Limb (tissue), 2 donors: ENCODE measurements at regions not wholly inside any gene's neighbourhood (a gene's known extent, or its start where the extent isn't known, plus 50 kb on each side); places are given as distances from the start of the nearest gene placed in this dataset.
"Not testable (repeated sequence)": the region's sequence is repeated elsewhere in the genome, so short reads cannot be mapped to it uniquely, and the experiment has no call there.

ENCODE experiments used
- DNase-seq, 2 donors: peaks; one replicate each; pipeline ENCODE4 v3.0.0-alpha.2; 2016; ENCODE audit errors: extremely low spot score in 2 of 2

GRCh38 chr2:40564184-40564583 is 112.3 kb upstream of the SLC8A1 start:
- no peak for DNase-seq

GRCh38 chr2:40579247-40579646 is 127.4 kb upstream of the SLC8A1 start:
- DNase-seq, result no peak

- DNase-seq, result no peak
Measured at GRCh38 chr2:40584432-40584831, 132.5 kb upstream of the SLC8A1 start.

GRCh38 chr2:40591774-40592173 is 139.9 kb upstream of the SLC8A1 start:
- no peak for DNase-seq

GRCh38 chr2:40592218-40592617 is 140.3 kb upstream of the SLC8A1 start:
- DNase-seq, result no peak

- DNase-seq, result no peak
Measured at GRCh38 chr2:40606862-40607261, 155.0 kb upstream of the SLC8A1 start.

- DNase-seq, result no peak
Measured at GRCh38 chr2:40611196-40611595, 159.3 kb upstream of the SLC8A1 start.

- DNase-seq, result no peak
Measured at GRCh38 chr2:40625849-40626248, 174.0 kb upstream of the SLC8A1 start.

GRCh38 chr2:40628556-40628955 is 176.7 kb upstream of the SLC8A1 start:
- DNase-seq, result no peak

GRCh38 chr2:40629768-40630434 is 178.0 kb upstream of the SLC8A1 start:
- DNase-seq, result no peak

- no peak for DNase-seq
Measured at GRCh38 chr2:40639320-40639719, 187.4 kb upstream of the SLC8A1 start.

GRCh38 chr2:40642237-40642636 is 190.3 kb upstream of the SLC8A1 start:
- DNase-seq, result peak in 1 of 2 donors; percentile 24

GRCh38 chr2:40642726-40643125 is 190.8 kb upstream of the SLC8A1 start:
- no peak for DNase-seq

GRCh38 chr2:40646642-40647041 is 194.8 kb upstream of the SLC8A1 start:
- DNase-seq, result no peak

- no peak for DNase-seq
Measured at GRCh38 chr2:40652155-40652554, 200.3 kb upstream of the SLC8A1 start.

- no peak for DNase-seq
Measured at GRCh38 chr2:40653829-40654228, 201.9 kb upstream of the SLC8A1 start.

GRCh38 chr2:40654346-40654745 is 202.5 kb upstream of the SLC8A1 start:
- no peak for DNase-seq

GRCh38 chr2:40658941-40659340 is 207.1 kb upstream of the SLC8A1 start:
- peak; percentile 19 to 45 for DNase-seq

- DNase-seq, result no peak
Measured at GRCh38 chr2:40665493-40666232, 213.8 kb upstream of the SLC8A1 start.

GRCh38 chr2:40666398-40666797 is 214.5 kb upstream of the SLC8A1 start:
- no peak for DNase-seq

- no peak for DNase-seq
Measured at GRCh38 chr2:40668425-40668824, 216.5 kb upstream of the SLC8A1 start.

GRCh38 chr2:40676134-40676790 is 224.4 kb upstream of the SLC8A1 start:
- DNase-seq, result not testable (repeated sequence)

- DNase-seq, result no peak
Measured at GRCh38 chr2:40680547-40680946, 228.7 kb upstream of the SLC8A1 start.
